Memory B cell (primary cell): ENCODE measurements at regions not wholly inside any gene's neighbourhood (a gene's known extent, or its start where the extent isn't known, plus 50 kb on each side); places are given as distances from the start of the nearest gene placed in this dataset.

Source experiments
- ATAC-seq: fragments of 150-1000 bp; cut with Tn5 transposase; 2 replicates; pipeline ENCODE4 v1.10.0; 2021; ENCODE audit warnings: low read depth, mild to moderate bottlenecking, moderate library complexity
- DNase-seq, 2 donors: peaks; one replicate each; pipeline ENCODE4 v3.0.0; 2022; ENCODE audit warnings: low spot score in 2 of 2
- H3K27ac Mint-ChIP-seq: one replicate; pipeline ENCODE4 v1.8.0; 2022; ENCODE audit warnings: mild to moderate bottlenecking, moderate library complexity, mixed read lengths
- H3K27me3 Mint-ChIP-seq: one replicate; pipeline ENCODE4 v1.8.0; 2022; ENCODE audit warnings: mixed read lengths
- H3K36me3 Mint-ChIP-seq: one replicate; pipeline ENCODE4 v1.8.0; 2022; ENCODE audit warnings: mild to moderate bottlenecking, mixed read lengths
- H3K4me1 Mint-ChIP-seq: one replicate; pipeline ENCODE4 v1.8.0; 2022; ENCODE audit warnings: mixed read lengths
- H3K4me3 Mint-ChIP-seq: one replicate; pipeline ENCODE4 v1.8.0; 2022; ENCODE audit warnings: mild to moderate bottlenecking, moderate library complexity, mixed read lengths
- H3K9me3 Mint-ChIP-seq: one replicate; pipeline ENCODE4 v1.8.0; 2022; ENCODE audit warnings: mixed read lengths

DNA sequence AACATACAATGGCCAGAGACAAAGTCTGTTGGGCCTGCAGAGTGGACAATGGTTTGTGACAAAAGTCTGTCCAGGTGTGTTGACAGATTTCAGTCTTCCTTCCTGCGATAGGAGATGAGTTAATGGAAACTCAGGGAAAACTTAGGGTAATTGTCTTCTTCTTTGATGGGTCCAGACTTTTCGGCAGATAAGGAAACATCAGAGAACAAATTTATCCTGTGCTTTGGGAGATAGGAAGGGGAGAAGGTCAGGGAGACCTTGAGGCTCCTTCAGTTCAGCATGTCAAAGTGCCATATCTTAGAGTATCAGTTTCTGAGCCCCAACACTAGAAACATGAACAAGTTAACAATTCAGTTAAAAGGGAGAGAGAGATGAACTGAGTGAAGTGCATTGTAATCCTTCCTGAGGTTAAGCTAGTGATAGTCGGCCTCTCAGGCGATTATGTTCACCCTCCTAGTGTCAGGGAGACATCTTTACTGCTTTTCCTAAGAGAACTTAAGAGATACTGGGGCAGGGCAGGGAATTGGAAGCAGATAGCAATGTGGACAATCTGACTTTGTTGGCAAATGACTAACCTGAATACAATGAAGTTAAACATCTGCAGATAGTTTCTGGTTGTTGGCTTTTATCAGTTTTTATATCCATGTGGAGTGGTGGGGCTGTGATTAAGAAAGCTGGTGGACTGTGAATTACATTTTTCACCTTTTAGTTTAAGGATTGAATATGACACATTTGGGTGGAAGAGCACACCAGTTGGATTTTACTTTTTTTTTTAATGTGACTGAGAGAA is 248.8 kb upstream of the FN1 start:
- H3K27ac Mint-ChIP-seq, result no peak overlapping the region
- peaks cover 6% of the 10 kb centered on the region for H3K27me3 Mint-ChIP-seq
- ATAC-seq (no peak), DNase-seq (no peak)
- no peak overlapping the region for H3K4me3 Mint-ChIP-seq
- no peaks in the 10 kb centered on the region for H3K36me3 Mint-ChIP-seq
- no peaks in the 10 kb centered on the region for H3K9me3 Mint-ChIP-seq
- no peaks in the 10 kb centered on the region for H3K4me1 Mint-ChIP-seq

DNA sequence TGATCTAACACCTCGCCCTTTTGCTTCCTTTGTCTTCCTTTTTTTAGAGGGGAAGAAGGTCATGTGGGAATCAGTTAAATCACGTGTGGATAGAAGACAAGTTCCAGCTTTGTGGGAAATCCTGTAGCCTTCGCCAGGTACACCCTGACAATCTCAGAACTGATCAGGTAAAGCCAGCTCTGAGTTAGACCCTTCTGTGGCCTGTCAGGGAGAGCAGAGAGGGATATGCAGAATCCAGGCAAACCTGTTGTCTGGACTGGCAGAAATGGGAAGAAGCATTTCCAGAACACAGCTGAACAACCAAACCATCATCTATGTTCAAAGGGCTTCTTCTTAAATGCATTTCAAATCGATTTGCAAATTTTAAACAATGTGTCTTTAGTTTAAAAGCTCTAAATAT is 247.4 kb upstream of the FN1 start:
- ATAC-seq (no peak), DNase-seq (no peak)
- Mint-ChIP-seq H3K9me3 (peaks cover 2% of the 10 kb centered on the region), H3K27me3 (peaks cover 9% of the 10 kb centered on the region), H3K27ac (no peak overlapping the region), H3K4me1 (no peaks in the 10 kb centered on the region), H3K36me3 (no peaks in the 10 kb centered on the region), H3K4me3 (no peak overlapping the region)

DNA sequence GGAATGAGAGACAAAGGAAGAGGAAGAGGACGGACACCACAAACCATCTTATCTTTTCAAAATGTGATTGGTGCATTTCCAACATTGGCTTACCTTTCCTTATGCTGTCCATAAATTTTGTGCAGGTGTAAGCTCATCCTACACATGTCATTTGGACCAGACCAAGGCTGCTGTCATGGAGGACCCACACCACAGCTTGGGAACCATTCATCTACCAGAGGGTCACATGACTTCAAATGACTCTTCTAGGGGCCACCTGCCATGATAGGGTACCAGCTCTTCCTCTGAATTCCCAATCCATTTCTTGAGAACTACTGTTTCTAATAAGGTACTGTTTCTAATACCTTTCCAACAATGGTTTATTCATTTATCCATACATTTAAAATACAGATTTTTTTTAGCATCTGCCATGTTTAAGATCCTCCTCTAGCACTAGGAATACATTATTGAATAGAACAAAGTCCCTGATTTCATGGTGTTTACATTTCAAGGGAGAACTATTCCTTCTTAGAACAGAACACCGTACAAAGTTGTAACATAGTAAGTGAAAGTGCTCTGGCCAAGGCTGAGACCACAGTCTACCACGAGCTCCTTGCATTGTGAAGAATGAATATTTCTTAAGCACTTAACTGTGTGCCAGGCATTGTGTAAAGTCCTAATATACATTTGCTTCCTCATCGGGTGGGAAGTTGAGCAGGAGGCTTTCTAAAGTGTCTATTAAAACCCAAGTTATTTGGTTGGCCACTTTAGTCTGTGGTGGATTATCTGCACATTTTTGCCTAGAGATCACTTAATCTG is 246.1 kb upstream of the FN1 start:
- Mint-ChIP-seq H3K9me3 (peaks cover 2% of the 10 kb centered on the region), H3K36me3 (no peaks in the 10 kb centered on the region), H3K27me3 (peaks cover 9% of the 10 kb centered on the region), H3K4me3 (no peak overlapping the region), H3K4me1 (no peaks in the 10 kb centered on the region), H3K27ac (no peak overlapping the region)
- ATAC-seq (no peak), DNase-seq (no peak)

DNA sequence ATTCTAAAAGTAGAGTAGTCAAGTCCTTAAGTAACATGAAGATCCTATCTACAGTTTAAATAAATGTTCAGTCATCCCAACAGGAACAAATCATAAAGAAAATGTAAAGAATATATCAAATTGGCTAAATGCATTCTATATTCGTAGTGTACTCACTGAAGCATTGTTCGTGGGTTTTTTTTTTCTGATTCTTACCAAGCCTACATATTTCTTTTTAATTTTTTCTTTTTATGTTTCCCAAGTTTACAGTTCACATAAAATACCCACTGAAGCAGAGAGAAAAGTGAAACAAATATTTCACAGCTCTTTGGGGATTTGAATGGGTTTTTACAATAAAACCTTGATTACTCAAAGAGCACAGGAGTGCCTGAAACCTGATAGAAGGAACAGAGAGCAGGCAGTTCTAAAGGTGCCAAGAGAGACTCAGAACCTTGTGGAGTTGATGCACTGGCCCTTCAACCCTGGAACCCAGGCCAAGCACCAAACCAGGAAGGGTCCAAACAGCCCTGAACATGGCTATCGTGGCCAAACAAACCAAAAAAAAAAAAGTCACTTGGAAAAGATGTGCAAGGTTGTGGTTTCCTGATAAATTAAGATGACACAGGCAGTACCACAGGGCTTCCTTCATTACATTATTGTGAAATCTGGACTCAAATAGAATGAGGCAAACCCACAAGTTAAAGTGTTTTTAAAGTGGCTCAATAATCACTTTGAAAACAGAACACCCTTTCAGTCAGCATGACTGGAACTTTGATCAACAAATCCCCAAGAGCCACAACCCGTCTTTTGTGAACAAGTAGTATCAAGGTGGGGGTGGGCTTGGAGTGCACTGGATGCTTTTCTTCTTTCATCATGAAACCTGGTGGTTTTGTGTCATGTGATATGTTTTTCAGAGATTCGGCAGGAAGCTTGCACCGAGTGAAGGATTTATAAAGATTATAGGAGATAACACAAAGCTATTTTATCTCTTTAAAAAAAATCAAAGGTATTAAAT is 245.0 kb upstream of the FN1 start:
- no peaks in the 10 kb centered on the region for H3K36me3 Mint-ChIP-seq
- H3K4me1 Mint-ChIP-seq, result no peaks in the 10 kb centered on the region
- H3K27me3 Mint-ChIP-seq, result peaks cover 9% of the 10 kb centered on the region
- ATAC-seq (no peak), DNase-seq (no peak)
- no peak overlapping the region for H3K4me3 Mint-ChIP-seq
- peaks cover 2% of the 10 kb centered on the region for H3K9me3 Mint-ChIP-seq
- H3K27ac Mint-ChIP-seq, result no peak overlapping the region

DNA sequence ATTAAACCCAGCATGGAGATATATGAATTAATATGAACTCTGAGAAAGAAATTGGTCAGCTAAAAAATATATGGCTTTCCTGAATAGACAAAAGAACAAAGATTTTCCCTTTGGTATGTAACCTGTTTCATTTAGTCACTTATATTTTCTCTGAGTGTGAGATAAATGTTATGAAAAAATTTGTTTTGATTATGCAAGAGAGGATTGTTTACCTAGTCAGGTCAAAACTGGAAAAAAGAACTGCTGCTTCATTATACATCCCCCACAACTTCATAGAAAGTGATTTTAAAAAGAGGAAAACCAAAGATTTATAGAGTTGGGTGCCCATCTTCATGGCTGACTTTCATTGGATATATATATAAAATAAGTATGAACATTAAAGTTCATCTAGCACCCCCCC is 242.2 kb upstream of the FN1 start:
- H3K4me1 Mint-ChIP-seq, result no peaks in the 10 kb centered on the region
- ATAC-seq (no peak), DNase-seq (no peak)
- H3K27ac Mint-ChIP-seq, result no peak overlapping the region
- peaks cover 5% of the 10 kb centered on the region for H3K9me3 Mint-ChIP-seq
- H3K36me3 Mint-ChIP-seq, result no peaks in the 10 kb centered on the region
- H3K27me3 Mint-ChIP-seq, result peaks cover 9% of the 10 kb centered on the region
- no peak overlapping the region for H3K4me3 Mint-ChIP-seq

GRCh38 chr2:215677481-215677880 is 241.6 kb upstream of the FN1 start:
- no peak overlapping the region for H3K4me3 Mint-ChIP-seq
- DNase-seq (no peak), ATAC-seq (no peak)
- H3K4me1 Mint-ChIP-seq, result no peaks in the 10 kb centered on the region
- peaks cover 9% of the 10 kb centered on the region for H3K27me3 Mint-ChIP-seq
- no peak overlapping the region for H3K27ac Mint-ChIP-seq
- H3K9me3 Mint-ChIP-seq, result peaks cover 6% of the 10 kb centered on the region
- no peaks in the 10 kb centered on the region for H3K36me3 Mint-ChIP-seq

GRCh38 chr2:215672406-215672805 is 236.5 kb upstream of the FN1 start:
- no peaks in the 10 kb centered on the region for H3K36me3 Mint-ChIP-seq
- peaks cover 5% of the 10 kb centered on the region for H3K9me3 Mint-ChIP-seq
- H3K27me3 Mint-ChIP-seq, result peaks cover 4% of the 10 kb centered on the region
- no peak overlapping the region for H3K27ac Mint-ChIP-seq
- ATAC-seq, result no peak
- no peaks in the 10 kb centered on the region for H3K4me1 Mint-ChIP-seq
- no peak for DNase-seq
- no peak overlapping the region for H3K4me3 Mint-ChIP-seq

- Mint-ChIP-seq H3K4me1 (no peaks in the 10 kb centered on the region), H3K36me3 (no peaks in the 10 kb centered on the region), H3K9me3 (peaks cover 5% of the 10 kb centered on the region), H3K27me3 (peaks cover 4% of the 10 kb centered on the region), H3K4me3 (no peak overlapping the region), H3K27ac (no peak overlapping the region)
- no peak for DNase-seq
- no peak for ATAC-seq
Observed at GRCh38 chr2:215671691-215672090, 235.8 kb upstream of the FN1 start.

- Mint-ChIP-seq H3K27ac (no peak overlapping the region), H3K9me3 (peaks cover 5% of the 10 kb centered on the region), H3K36me3 (no peaks in the 10 kb centered on the region), H3K4me3 (no peak overlapping the region), H3K4me1 (no peaks in the 10 kb centered on the region), H3K27me3 (peaks cover 5% of the 10 kb centered on the region)
- ATAC-seq (no peak), DNase-seq (no peak)
Observed at GRCh38 chr2:215671244-215671643, 235.4 kb upstream of the FN1 start.

- Mint-ChIP-seq H3K36me3 (no peaks in the 10 kb centered on the region), H3K9me3 (peaks cover 5% of the 10 kb centered on the region), H3K4me1 (no peaks in the 10 kb centered on the region), H3K4me3 (no peak overlapping the region), H3K27me3 (peaks cover 5% of the 10 kb centered on the region), H3K27ac (no peak overlapping the region)
- no peak for DNase-seq
- no peak for ATAC-seq
Observed at GRCh38 chr2:215670396-215670795, 234.5 kb upstream of the FN1 start.

DNA sequence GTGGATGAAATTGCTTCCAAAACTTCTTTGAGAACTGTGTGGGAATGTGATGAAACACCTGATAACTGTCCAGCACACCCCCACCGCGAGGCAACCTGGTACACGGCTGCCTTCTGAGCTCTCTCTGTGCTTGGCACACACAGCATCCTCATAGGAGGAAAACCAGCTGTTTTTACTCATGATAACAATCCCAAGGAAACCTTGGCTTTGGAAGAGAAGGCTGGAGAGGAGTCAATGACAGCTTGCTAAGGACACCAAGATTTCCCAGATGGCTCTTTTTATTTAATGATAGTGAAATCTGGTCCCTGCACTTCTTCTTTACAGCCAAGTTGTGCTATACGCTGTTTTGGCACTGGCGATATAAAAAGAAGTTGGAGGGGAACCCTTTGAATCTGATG is 232.5 kb upstream of the FN1 start:
- H3K36me3 Mint-ChIP-seq, result no peaks in the 10 kb centered on the region

DNA sequence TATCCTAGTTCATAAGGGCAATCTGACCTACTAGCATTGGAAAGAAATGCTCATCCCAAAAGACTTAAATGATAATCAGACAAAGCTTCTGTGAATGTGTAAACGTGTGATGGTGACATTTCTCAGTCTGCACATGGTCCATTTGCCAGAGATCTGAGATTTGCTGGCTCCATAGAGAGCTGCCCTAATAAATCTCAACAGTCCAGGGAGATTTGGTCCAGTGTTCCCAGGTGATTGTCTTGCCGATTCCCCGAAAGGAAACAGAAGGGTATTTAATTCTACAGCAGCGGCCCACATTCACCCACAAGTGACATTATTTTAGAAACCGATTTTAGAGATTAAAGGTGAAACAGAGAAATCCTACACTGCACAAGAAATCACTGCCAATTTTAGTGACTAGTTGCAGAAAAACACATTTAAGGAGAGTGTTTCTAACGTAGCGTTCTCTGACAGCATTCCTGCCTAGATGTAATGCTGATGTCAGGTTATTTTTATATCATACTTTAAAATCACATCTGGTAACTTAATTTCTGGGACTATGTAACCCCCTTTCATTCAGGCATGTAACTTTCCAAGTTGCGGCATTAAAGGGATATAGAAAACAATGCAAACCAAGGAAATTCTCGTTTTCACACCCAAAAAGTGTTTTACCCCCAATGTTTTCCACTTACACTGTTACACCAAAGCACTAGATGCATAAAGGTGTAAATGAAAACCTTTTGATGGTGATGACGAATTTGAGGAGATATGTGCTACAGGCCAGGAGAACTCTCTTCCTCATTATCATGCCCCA is 231.9 kb upstream of the FN1 start:
- Mint-ChIP-seq H3K36me3 (no peaks in the 10 kb centered on the region), H3K4me1 (no peaks in the 10 kb centered on the region), H3K4me3 (no peak overlapping the region), H3K27me3 (peaks cover 10% of the 10 kb centered on the region), H3K9me3 (peaks cover 2% of the 10 kb centered on the region), H3K27ac (no peak overlapping the region)
- ATAC-seq (no peak), DNase-seq (no peak)

More for the DNA sequence above, 232.5 kb upstream of the FN1 start:
- no peak for DNase-seq
- no peak overlapping the region for H3K27ac Mint-ChIP-seq
- H3K27me3 Mint-ChIP-seq, result peaks cover 9% of the 10 kb centered on the region
- H3K4me3 Mint-ChIP-seq, result no peak overlapping the region
- ATAC-seq, result no peak
- no peaks in the 10 kb centered on the region for H3K4me1 Mint-ChIP-seq
- H3K9me3 Mint-ChIP-seq, result peaks cover 3% of the 10 kb centered on the region

GRCh38 chr2:215664847-215665525 is 229.1 kb upstream of the FN1 start:
- H3K27me3 Mint-ChIP-seq, result peaks cover 11% of the 10 kb centered on the region
- no peak for DNase-seq
- H3K9me3 Mint-ChIP-seq, result no peaks in the 10 kb centered on the region
- H3K27ac Mint-ChIP-seq, result no peak overlapping the region
- no peak overlapping the region for H3K4me3 Mint-ChIP-seq
- no peak for ATAC-seq
- H3K4me1 Mint-ChIP-seq, result no peaks in the 10 kb centered on the region
- no peaks in the 10 kb centered on the region for H3K36me3 Mint-ChIP-seq
